ENCODE measurements at regions not wholly inside any gene's neighbourhood (a gene's known extent, or its start where the extent isn't known, plus 50 kb on each side); places are given as distances from the start of the nearest gene placed in this dataset.

DNA sequence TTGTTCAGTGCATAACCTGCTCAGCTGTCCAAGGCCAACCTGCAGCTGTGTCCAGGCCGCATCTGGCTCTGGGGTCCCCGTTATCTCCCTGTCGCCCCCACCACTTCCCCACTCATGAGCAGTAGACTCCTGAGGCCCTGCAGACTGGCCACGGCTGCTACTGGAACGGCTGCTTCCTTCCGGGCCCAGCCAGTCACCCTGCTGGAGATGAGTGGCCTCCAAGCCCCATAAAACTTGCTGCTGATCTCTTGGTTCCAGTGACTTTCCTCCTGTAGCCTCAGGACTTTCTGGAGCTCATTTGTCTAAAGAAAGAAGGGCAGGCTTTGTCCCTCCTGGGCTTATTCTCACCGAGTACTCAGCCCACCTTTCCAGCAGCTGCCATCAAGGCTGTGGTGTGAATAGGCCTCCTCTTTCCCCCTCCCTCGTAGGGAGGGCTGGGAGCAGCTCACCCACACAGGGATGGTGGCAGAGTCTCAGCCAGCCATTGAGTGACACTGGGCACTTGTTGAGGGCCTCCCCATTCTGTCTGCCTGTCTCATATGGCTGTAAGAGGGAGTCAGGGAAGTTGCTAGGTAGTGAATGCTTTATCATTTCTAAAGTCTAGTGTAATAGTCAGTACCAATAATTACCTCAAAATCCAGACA is 257.3 kb downstream of the MYCN start:
- ATAC-seq (ENCODE audit: poor library complexity), result no peak
- no peak overlapping the region for H3K27ac Mint-ChIP-seq
- TF ChIP-seq, protein P1, sequence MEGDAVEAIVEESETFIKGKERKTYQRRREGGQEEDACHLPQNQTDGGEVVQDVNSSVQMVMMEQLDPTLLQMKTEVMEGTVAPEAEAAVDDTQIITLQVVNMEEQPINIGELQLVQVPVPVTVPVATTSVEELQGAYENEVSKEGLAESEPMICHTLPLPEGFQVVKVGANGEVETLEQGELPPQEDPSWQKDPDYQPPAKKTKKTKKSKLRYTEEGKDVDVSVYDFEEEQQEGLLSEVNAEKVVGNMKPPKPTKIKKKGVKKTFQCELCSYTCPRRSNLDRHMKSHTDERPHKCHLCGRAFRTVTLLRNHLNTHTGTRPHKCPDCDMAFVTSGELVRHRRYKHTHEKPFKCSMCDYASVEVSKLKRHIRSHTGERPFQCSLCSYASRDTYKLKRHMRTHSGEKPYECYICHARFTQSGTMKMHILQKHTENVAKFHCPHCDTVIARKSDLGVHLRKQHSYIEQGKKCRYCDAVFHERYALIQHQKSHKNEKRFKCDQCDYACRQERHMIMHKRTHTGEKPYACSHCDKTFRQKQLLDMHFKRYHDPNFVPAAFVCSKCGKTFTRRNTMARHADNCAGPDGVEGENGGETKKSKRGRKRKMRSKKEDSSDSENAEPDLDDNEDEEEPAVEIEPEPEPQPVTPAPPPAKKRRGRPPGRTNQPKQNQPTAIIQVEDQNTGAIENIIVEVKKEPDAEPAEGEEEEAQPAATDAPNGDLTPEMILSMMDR (IDR thresholded peaks at IDR 0.05), result no peak
- no peak overlapping the region for H3K4me3 ChIP-seq (ENCODE audit: low read length)
- H3K27me3 ChIP-seq (ENCODE audit: control insufficient read depth in 1 of 2, insufficient read depth in 2 of 2, low read length in 2 of 2), result no peaks in the 10 kb centered on the region
- DNase-seq, result no peak
- H3K27ac ChIP-seq (ENCODE audit: low read depth in 1 of 2, low read length in 2 of 2), result no peak overlapping the region
- POLR2A ChIA-PET, result no interaction called here
- H3K4me3 Mint-ChIP-seq, result no peak overlapping the region
- H3K9me3 Mint-ChIP-seq, result no peaks in the 10 kb centered on the region
- H3K36me3 ChIP-seq (ENCODE audit: insufficient read depth, low read length), result no peaks in the 10 kb centered on the region
- intact Hi-C loops (cut with DNase I, micrococcal nuclease), result no loop called here
- no peaks in the 10 kb centered on the region for H3K36me3 Mint-ChIP-seq (ENCODE audit: low read depth)
- H3K27me3 Mint-ChIP-seq, result no peaks in the 10 kb centered on the region
- peaks cover 0 to 11% of the 10 kb centered on the region in 2 experiments for H3K9me3 ChIP-seq (ENCODE audit: control insufficient read depth in 1 of 2, insufficient read depth in 1 of 2, low read length in 2 of 2)
- CTCF ChIA-PET, result no interaction called here
- H3K4me1 Mint-ChIP-seq (ENCODE audit: low read depth), result no peaks in the 10 kb centered on the region
- no peaks in the 10 kb centered on the region for H3K4me1 ChIP-seq (ENCODE audit: insufficient read depth, low read length)

GRCh38 chr2:16196687-16197503 is 256.5 kb downstream of the MYCN start:
- Histone ChIP-seq H3K27ac (ENCODE audit: low read depth in 1 of 2, low read length in 2 of 2) (no peak overlapping the region), H3K4me1 (ENCODE audit: insufficient read depth, low read length) (no peaks in the 10 kb centered on the region), H3K4me3 (ENCODE audit: low read length) (no peak overlapping the region), H3K36me3 (ENCODE audit: insufficient read depth, low read length) (no peaks in the 10 kb centered on the region), H3K9me3 (ENCODE audit: control insufficient read depth in 1 of 2, insufficient read depth in 1 of 2, low read length in 2 of 2) (peaks cover 0 to 7% of the 10 kb centered on the region in 2 experiments), H3K27me3 (ENCODE audit: control insufficient read depth in 1 of 2, insufficient read depth in 2 of 2, low read length in 2 of 2) (no peaks in the 10 kb centered on the region)
- no peak overlapping the region for H3K4me3 Mint-ChIP-seq
- H3K9me3 Mint-ChIP-seq, result no peaks in the 10 kb centered on the region
- CTCF ChIA-PET, result no interaction called here
- no peak overlapping the region for H3K27ac Mint-ChIP-seq
- DNase-seq (no peak), ATAC-seq (ENCODE audit: poor library complexity) (no peak)
- no peaks in the 10 kb centered on the region for H3K27me3 Mint-ChIP-seq
- H3K4me1 Mint-ChIP-seq (ENCODE audit: low read depth), result no peaks in the 10 kb centered on the region
- no peaks in the 10 kb centered on the region for H3K36me3 Mint-ChIP-seq (ENCODE audit: low read depth)
- TF ChIP-seq, protein P1 (IDR thresholded peaks at IDR 0.05), result no peak
- intact Hi-C loops (cut with DNase I, micrococcal nuclease), result no loop called here
- POLR2A ChIA-PET, result no interaction called here

DNA sequence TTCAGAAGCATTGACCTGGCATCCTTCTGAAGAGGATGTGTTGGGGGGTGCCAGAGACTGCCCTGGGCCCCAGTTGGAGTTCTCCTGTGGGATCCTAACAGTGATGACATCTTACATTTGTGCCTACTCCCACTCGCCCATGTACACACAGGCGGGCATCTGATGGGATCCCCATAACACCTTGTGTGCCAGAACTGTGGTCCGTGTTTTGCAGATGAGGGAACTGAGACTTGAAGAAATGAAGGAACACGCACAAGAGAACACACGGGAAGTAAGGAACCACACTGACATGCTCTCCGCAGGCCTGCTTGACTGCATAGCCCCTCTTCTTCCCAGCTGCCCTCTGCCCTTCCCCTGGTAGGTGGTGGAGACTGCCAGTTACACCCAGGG is 255.3 kb downstream of the MYCN start:
- H3K27me3 Mint-ChIP-seq, result no peaks in the 10 kb centered on the region
- no peak overlapping the region for H3K27ac Mint-ChIP-seq
- TF ChIP-seq, protein P1 (IDR thresholded peaks at IDR 0.05), result no peak
- Histone ChIP-seq H3K27ac (ENCODE audit: low read depth in 1 of 2, low read length in 2 of 2) (no peak overlapping the region), H3K27me3 (ENCODE audit: control insufficient read depth in 1 of 2, insufficient read depth in 2 of 2, low read length in 2 of 2) (no peaks in the 10 kb centered on the region), H3K36me3 (ENCODE audit: insufficient read depth, low read length) (no peaks in the 10 kb centered on the region), H3K4me3 (ENCODE audit: low read length) (no peak overlapping the region), H3K4me1 (ENCODE audit: insufficient read depth, low read length) (no peaks in the 10 kb centered on the region), H3K9me3 (ENCODE audit: control insufficient read depth in 1 of 2, insufficient read depth in 1 of 2, low read length in 2 of 2) (peaks cover 0 to 7% of the 10 kb centered on the region in 2 experiments)
- H3K9me3 Mint-ChIP-seq, result no peaks in the 10 kb centered on the region
- ChIA-PET POLR2A (no interaction called here), CTCF (no interaction called here)
- H3K4me3 Mint-ChIP-seq, result no peak overlapping the region
- DNase-seq (no peak), ATAC-seq (ENCODE audit: poor library complexity) (no peak)
- no peaks in the 10 kb centered on the region for H3K36me3 Mint-ChIP-seq (ENCODE audit: low read depth)
- intact Hi-C loops (cut with DNase I, micrococcal nuclease), result no loop called here
- no peaks in the 10 kb centered on the region for H3K4me1 Mint-ChIP-seq (ENCODE audit: low read depth)
